ENCODE measurements at regions not wholly inside any gene's neighbourhood (a gene's known extent, or its start where the extent isn't known, plus 50 kb on each side); places are given as distances from the start of the nearest gene placed in this dataset.

DNA sequence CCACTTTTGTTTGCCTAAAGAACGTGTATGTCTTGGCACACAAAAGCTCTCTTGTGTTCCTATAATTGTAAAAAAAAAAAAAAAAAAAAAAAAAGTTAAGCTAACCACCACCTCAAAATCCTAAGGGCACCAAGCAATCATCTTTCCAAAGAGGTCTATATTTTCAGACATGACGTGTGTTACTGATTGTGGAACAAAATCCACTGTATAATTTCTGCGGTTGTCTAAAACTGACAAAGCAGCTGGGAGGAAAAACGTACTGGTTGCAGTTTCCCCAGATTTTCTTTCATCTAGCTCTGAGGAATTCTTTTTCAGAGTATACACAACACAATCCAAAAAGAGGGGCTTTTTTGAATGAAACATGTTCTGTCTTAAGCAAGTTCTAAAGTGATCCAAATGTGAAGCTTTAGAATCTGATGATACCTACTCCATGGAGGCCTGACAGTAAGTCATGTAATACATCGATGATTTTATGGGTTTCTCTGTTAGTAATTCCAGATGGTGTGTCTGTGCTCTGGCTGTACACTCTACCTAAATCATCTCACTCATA is 375.6 kb upstream of the NUDT12 start:
- H3K4me1 ChIP-seq (ENCODE audit: control insufficient read depth in 5 of 5, insufficient read depth in 5 of 5, low read length in 5 of 5): peaks cover 0 to 2% (median 0%) of the 10 kb centered on the region in 5 donors
- TF ChIP-seq, protein P1, sequence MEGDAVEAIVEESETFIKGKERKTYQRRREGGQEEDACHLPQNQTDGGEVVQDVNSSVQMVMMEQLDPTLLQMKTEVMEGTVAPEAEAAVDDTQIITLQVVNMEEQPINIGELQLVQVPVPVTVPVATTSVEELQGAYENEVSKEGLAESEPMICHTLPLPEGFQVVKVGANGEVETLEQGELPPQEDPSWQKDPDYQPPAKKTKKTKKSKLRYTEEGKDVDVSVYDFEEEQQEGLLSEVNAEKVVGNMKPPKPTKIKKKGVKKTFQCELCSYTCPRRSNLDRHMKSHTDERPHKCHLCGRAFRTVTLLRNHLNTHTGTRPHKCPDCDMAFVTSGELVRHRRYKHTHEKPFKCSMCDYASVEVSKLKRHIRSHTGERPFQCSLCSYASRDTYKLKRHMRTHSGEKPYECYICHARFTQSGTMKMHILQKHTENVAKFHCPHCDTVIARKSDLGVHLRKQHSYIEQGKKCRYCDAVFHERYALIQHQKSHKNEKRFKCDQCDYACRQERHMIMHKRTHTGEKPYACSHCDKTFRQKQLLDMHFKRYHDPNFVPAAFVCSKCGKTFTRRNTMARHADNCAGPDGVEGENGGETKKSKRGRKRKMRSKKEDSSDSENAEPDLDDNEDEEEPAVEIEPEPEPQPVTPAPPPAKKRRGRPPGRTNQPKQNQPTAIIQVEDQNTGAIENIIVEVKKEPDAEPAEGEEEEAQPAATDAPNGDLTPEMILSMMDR (IDR thresholded peaks at IDR 0.05; ENCODE audit: control extremely low read depth, extremely low read depth): no peak
- 64 to 72% methylated on average over 5 of the region's 5 CpGs for WGBS, 2 donors
- H3K9ac ChIP-seq (ENCODE audit: insufficient read depth in 1 of 2, low read length in 2 of 2): no peak overlapping the region
- H3K27me3 ChIP-seq (ENCODE audit: control insufficient read depth in 3 of 3, insufficient read depth in 3 of 3, low read length in 2 of 3): no peaks in the 10 kb centered on the region
- no peak overlapping the region for H3K4me3 ChIP-seq
- no peaks in the 10 kb centered on the region for H3K36me3 ChIP-seq (ENCODE audit: control insufficient read depth in 4 of 4, insufficient read depth in 4 of 4, low read length in 4 of 4)
- ATAC-seq (ENCODE audit: insufficient read depth, low FRiP score) (no peak), DNase-seq (peak in 2 of 3 donors; percentile 38 to 54)
- H3K9me3 ChIP-seq (ENCODE audit: control insufficient read depth in 4 of 4, insufficient read depth in 3 of 4, low read length in 3 of 4): no peaks in the 10 kb centered on the region
- H3K27ac ChIP-seq (ENCODE audit: low read depth in 1 of 2, low read length in 1 of 2): no peak overlapping the region

DNA sequence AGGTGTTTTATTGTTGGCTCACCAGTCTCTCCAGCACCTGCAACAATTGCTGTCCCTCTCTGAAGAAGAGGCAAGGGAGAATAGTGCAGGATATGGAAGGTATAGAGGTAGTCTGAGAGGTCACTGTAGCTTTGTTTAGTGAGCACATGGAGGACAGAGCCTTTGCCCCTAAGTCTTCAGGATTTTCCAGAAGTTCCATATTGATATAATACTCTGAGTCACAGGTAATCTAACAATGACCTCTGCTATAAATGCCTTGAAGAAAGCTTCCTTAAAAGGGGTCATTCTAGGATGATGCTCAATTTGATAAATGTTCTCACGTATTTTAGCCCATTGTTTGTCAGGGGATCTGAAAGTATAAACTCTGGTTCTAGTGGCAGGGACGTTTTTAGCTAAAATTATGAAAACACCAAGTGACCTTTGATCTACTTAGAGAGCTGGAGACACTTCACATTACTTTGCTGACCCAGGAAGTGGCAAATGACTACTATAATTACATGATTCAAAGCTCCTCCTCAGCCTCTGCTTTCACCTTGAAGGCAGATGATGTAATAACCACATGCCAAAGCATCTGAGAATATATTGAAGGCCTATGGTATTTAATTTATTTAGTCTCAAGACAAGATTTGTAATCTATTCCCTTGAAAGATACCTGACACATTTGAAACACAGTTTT is 366.9 kb upstream of the NUDT12 start:
- DNase-seq (no peak), ATAC-seq (ENCODE audit: insufficient read depth, low FRiP score) (no peak)
- no peaks in the 10 kb centered on the region for H3K27me3 ChIP-seq (ENCODE audit: control insufficient read depth in 3 of 3, insufficient read depth in 3 of 3, low read length in 2 of 3)
- no peak overlapping the region for H3K4me3 ChIP-seq
- TF ChIP-seq, protein P1 (IDR thresholded peaks at IDR 0.05; ENCODE audit: control extremely low read depth, extremely low read depth): no peak
- WGBS, 2 donors: 37 to 47% methylated on average over 2 of the region's 2 CpGs
- no peak overlapping the region for H3K27ac ChIP-seq (ENCODE audit: low read depth in 1 of 2, low read length in 1 of 2)
- no peaks in the 10 kb centered on the region for H3K4me1 ChIP-seq (ENCODE audit: control insufficient read depth in 5 of 5, insufficient read depth in 5 of 5, low read length in 5 of 5)
- H3K9me3 ChIP-seq (ENCODE audit: control insufficient read depth in 4 of 4, insufficient read depth in 3 of 4, low read length in 3 of 4): no peaks in the 10 kb centered on the region
- H3K9ac ChIP-seq (ENCODE audit: insufficient read depth in 1 of 2, low read length in 2 of 2): no peak overlapping the region
- no peaks in the 10 kb centered on the region for H3K36me3 ChIP-seq (ENCODE audit: control insufficient read depth in 4 of 4, insufficient read depth in 4 of 4, low read length in 4 of 4)

DNA sequence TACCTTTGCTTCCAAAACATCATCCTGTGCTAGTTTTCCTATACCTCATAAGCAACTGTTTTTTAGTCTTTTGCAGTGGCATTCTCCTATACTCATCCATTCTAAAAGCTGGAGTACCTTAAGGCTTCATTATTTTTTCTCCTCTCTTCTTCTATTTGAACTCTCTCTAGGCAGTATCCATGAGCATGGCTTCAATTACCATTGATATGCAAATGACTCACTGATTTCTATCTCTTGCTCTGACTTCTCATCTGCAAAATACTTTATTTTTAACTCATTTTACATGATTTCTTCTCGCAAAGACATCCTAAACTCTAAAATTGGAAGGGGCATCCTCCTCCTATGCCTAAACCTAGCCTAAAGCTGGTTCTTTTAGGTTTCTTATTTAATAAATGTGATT is 365.1 kb upstream of the NUDT12 start:
- Histone ChIP-seq H3K9ac (ENCODE audit: insufficient read depth in 1 of 2, low read length in 2 of 2) (no peak overlapping the region), H3K4me3 (no peak overlapping the region), H3K27me3 (ENCODE audit: control insufficient read depth in 3 of 3, insufficient read depth in 3 of 3, low read length in 2 of 3) (no peaks in the 10 kb centered on the region), H3K36me3 (ENCODE audit: control insufficient read depth in 4 of 4, insufficient read depth in 4 of 4, low read length in 4 of 4) (no peaks in the 10 kb centered on the region), H3K9me3 (ENCODE audit: control insufficient read depth in 4 of 4, insufficient read depth in 3 of 4, low read length in 3 of 4) (no peaks in the 10 kb centered on the region), H3K27ac (ENCODE audit: low read depth in 1 of 2, low read length in 1 of 2) (no peak overlapping the region), H3K4me1 (ENCODE audit: control insufficient read depth in 5 of 5, insufficient read depth in 5 of 5, low read length in 5 of 5) (no peaks in the 10 kb centered on the region)
- ATAC-seq (ENCODE audit: insufficient read depth, low FRiP score): no peak
- TF ChIP-seq, protein P1 (IDR thresholded peaks at IDR 0.05; ENCODE audit: control extremely low read depth, extremely low read depth): no peak
- DNase-seq: no peak
- 84 to 91% methylated on average over 1 of the region's 1 CpG for WGBS, 2 donors
